ENCODE measurements at regions not wholly inside any gene's neighbourhood (a gene's known extent, or its start where the extent isn't known, plus 50 kb on each side); places are given as distances from the start of the nearest gene placed in this dataset.

DNA sequence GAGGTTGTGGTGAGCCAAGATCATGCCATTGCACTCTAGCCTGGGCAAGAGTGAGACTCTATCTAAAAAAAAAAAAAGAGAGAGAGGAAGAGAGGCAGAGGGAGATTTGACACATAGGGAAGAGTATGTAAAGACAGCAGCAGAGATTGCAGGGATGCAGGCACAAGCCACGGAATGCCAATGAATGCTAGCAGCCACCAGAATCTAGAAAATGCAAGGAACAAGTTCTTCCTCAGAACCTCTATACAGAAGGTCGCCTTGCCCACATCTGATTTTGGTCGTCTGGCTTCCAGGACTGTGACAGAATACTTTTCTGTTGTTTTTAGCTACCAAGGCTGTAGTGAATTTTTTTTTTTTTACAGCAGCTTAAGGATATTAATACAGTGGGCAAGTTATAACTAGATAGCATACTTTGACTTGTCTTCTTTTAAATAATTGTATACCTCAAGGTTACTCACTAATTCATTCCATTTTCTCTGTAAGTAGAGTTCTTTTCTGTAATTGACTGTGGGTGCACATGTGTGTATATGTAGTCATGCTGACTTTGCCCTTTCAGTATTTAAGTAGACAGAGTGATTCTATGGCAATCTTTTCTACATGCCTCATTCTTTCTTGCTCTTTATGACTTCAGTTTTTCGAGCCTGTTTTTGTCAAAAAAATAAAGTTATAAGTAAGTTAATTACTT, 402.2 kb downstream of the GJA1 start (continued):
- TF ChIP-seq ZNF616 (CRISPR knock-in tag; IDR thresholded peaks at IDR 0.05; ENCODE audit: low read depth): no peak
- no peak for TF ChIP-seq KDM1A (CRISPR knock-in tag; IDR thresholded peaks at IDR 0.05)

- in situ Hi-C loops (cut with HindIII; ENCODE audit: extremely low pct_ligation_motif_present, low pct_unique_long_range_greater_than_20kb) (no loop called here), intact Hi-C loops (cut with micrococcal nuclease; ENCODE audit: unreplicated experiment) (no loop called here)
- FAIRE-seq: no peak
- Histone ChIP-seq H3K9me3 (ENCODE audit: low read length) (no peaks in the 10 kb centered on the region), H3K4me1 (ENCODE audit: insufficient read depth, low read length) (no peaks in the 10 kb centered on the region), H3K4me3 (replicated peaks in 1 of 3; ENCODE audit: insufficient read depth in 1 of 3, low read depth in 2 of 3, low read length in 3 of 3) (no peak overlapping the region), H2AFZ (ENCODE audit: low read length) (no peak overlapping the region), H3K4me2 (ENCODE audit: low read depth, low read length) (no peak overlapping the region), H3K36me3 (replicated peaks in 1 of 2; ENCODE audit: control insufficient read depth in 1 of 2, insufficient read depth in 2 of 2, low read length in 2 of 2) (no peaks in the 10 kb centered on the region), H3K27ac (ENCODE audit: extremely low read length, insufficient read depth, low read length) (no peak overlapping the region), H3K9ac (ENCODE audit: insufficient read depth, low read depth, low read length) (no peak overlapping the region), H3K79me2 (ENCODE audit: insufficient read depth, low read length) (no peaks in the 10 kb centered on the region), H4K20me1 (ENCODE audit: insufficient read depth, low read length) (no peaks in the 10 kb centered on the region), H3K27me3 (ENCODE audit: control insufficient read depth in 1 of 2, insufficient read depth in 2 of 2, low read length in 2 of 2) (no peaks in the 10 kb centered on the region)
- CTCF ChIA-PET (ENCODE audit: low intra/inter-chr PET ratio, low total read pairs): no interaction called here
- DNase-seq (ENCODE audit: low spot score): no peak
- no peak for ATAC-seq
- no TSS peak for BruUV-seq (replicated peaks)
- POLR2A ChIA-PET: no interaction called here
- 5% methylated on average over 3 of the region's 3 CpGs for WGBS (ENCODE audit: low lambda C conversion rate)
- TF ChIP-seq FOXK1 (CRISPR knock-in tag; IDR thresholded peaks at IDR 0.05; ENCODE audit: borderline replicate concordance, low read depth) (no peak), ZNF101 (CRISPR knock-in tag; IDR thresholded peaks at IDR 0.05; ENCODE audit: borderline replicate concordance, low read depth) (no peak), SNAPC5 (CRISPR knock-in tag; IDR thresholded peaks at IDR 0.05; ENCODE audit: borderline replicate concordance) (no peak), PTBP1 (IDR thresholded peaks at IDR 0.05; ENCODE audit: low read depth, low read length, poor library complexity, severe bottlenecking) (no peak), GATAD1 (CRISPR knock-in tag; IDR thresholded peaks at IDR 0.05) (no peak), PHB2 (IDR thresholded peaks at IDR 0.05; ENCODE audit: partially characterized antibody) (no peak), SNRNP70 (IDR thresholded peaks at IDR 0.05; ENCODE audit: low read depth, low read length) (no peak), BRD4 (CRISPR knock-in tag; IDR thresholded peaks at IDR 0.05) (no peak), NFYC (CRISPR knock-in tag; IDR thresholded peaks at IDR 0.05) (no peak)
- TF ChIP-seq, protein P1, sequence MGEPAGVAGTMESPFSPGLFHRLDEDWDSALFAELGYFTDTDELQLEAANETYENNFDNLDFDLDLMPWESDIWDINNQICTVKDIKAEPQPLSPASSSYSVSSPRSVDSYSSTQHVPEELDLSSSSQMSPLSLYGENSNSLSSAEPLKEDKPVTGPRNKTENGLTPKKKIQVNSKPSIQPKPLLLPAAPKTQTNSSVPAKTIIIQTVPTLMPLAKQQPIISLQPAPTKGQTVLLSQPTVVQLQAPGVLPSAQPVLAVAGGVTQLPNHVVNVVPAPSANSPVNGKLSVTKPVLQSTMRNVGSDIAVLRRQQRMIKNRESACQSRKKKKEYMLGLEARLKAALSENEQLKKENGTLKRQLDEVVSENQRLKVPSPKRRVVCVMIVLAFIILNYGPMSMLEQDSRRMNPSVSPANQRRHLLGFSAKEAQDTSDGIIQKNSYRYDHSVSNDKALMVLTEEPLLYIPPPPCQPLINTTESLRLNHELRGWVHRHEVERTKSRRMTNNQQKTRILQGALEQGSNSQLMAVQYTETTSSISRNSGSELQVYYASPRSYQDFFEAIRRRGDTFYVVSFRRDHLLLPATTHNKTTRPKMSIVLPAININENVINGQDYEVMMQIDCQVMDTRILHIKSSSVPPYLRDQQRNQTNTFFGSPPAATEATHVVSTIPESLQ (CRISPR knock-in tag; conservative IDR thresholded peaks at IDR 0.05): no peak
- TF ChIP-seq, protein P2, sequence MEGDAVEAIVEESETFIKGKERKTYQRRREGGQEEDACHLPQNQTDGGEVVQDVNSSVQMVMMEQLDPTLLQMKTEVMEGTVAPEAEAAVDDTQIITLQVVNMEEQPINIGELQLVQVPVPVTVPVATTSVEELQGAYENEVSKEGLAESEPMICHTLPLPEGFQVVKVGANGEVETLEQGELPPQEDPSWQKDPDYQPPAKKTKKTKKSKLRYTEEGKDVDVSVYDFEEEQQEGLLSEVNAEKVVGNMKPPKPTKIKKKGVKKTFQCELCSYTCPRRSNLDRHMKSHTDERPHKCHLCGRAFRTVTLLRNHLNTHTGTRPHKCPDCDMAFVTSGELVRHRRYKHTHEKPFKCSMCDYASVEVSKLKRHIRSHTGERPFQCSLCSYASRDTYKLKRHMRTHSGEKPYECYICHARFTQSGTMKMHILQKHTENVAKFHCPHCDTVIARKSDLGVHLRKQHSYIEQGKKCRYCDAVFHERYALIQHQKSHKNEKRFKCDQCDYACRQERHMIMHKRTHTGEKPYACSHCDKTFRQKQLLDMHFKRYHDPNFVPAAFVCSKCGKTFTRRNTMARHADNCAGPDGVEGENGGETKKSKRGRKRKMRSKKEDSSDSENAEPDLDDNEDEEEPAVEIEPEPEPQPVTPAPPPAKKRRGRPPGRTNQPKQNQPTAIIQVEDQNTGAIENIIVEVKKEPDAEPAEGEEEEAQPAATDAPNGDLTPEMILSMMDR (CRISPR knock-in tag; IDR thresholded peaks at IDR 0.05): no peak
- TF ChIP-seq, protein P3, sequence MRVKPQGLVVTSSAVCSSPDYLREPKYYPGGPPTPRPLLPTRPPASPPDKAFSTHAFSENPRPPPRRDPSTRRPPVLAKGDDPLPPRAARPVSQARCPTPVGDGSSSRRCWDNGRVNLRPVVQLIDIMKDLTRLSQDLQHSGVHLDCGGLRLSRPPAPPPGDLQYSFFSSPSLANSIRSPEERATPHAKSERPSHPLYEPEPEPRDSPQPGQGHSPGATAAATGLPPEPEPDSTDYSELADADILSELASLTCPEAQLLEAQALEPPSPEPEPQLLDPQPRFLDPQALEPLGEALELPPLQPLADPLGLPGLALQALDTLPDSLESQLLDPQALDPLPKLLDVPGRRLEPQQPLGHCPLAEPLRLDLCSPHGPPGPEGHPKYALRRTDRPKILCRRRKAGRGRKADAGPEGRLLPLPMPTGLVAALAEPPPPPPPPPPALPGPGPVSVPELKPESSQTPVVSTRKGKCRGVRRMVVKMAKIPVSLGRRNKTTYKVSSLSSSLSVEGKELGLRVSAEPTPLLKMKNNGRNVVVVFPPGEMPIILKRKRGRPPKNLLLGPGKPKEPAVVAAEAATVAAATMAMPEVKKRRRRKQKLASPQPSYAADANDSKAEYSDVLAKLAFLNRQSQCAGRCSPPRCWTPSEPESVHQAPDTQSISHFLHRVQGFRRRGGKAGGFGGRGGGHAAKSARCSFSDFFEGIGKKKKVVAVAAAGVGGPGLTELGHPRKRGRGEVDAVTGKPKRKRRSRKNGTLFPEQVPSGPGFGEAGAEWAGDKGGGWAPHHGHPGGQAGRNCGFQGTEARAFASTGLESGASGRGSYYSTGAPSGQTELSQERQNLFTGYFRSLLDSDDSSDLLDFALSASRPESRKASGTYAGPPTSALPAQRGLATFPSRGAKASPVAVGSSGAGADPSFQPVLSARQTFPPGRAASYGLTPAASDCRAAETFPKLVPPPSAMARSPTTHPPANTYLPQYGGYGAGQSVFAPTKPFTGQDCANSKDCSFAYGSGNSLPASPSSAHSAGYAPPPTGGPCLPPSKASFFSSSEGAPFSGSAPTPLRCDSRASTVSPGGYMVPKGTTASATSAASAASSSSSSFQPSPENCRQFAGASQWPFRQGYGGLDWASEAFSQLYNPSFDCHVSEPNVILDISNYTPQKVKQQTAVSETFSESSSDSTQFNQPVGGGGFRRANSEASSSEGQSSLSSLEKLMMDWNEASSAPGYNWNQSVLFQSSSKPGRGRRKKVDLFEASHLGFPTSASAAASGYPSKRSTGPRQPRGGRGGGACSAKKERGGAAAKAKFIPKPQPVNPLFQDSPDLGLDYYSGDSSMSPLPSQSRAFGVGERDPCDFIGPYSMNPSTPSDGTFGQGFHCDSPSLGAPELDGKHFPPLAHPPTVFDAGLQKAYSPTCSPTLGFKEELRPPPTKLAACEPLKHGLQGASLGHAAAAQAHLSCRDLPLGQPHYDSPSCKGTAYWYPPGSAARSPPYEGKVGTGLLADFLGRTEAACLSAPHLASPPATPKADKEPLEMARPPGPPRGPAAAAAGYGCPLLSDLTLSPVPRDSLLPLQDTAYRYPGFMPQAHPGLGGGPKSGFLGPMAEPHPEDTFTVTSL (CRISPR knock-in tag; IDR thresholded peaks at IDR 0.05; ENCODE audit: borderline replicate concordance): no peak
These were observed 403.4 kb downstream of the GJA1 start for GRCh38 chr6:121838842-121839241.
